ENCODE measurements at regions not wholly inside any gene's neighbourhood (a gene's known extent, or its start where the extent isn't known, plus 50 kb on each side); places are given as distances from the start of the nearest gene placed in this dataset.
"Not testable (repeated sequence)": the region's sequence is repeated elsewhere in the genome, so short reads cannot be mapped to it uniquely, and the experiment has no call there.

GRCh38 chr2:192394605-192395004 is 199.9 kb upstream of the TMEFF2 start:
- DNase-seq (ENCODE audit: low read depth in 2 of 2): no peak

- DNase-seq (ENCODE audit: low read depth in 2 of 2): no peak
Observed at GRCh38 chr2:192391041-192391440, 196.3 kb upstream of the TMEFF2 start.

- no peak for DNase-seq (ENCODE audit: low read depth in 2 of 2)
Observed at GRCh38 chr2:192390401-192390800, 195.7 kb upstream of the TMEFF2 start.

GRCh38 chr2:192384191-192384590 is 189.5 kb upstream of the TMEFF2 start:
- DNase-seq (ENCODE audit: low read depth in 2 of 2): not testable (repeated sequence)

GRCh38 chr2:192381082-192381481 is 186.3 kb upstream of the TMEFF2 start:
- DNase-seq (ENCODE audit: low read depth in 2 of 2): no peak

- no peak for DNase-seq (ENCODE audit: low read depth in 2 of 2)
Observed at GRCh38 chr2:192379736-192380135, 185.0 kb upstream of the TMEFF2 start.

- DNase-seq (ENCODE audit: low read depth in 2 of 2): no peak
Observed at GRCh38 chr2:192377173-192377572, 182.4 kb upstream of the TMEFF2 start.

- no peak for DNase-seq (ENCODE audit: low read depth in 2 of 2)
Observed at GRCh38 chr2:192373754-192374153, 179.0 kb upstream of the TMEFF2 start.

- no peak for DNase-seq (ENCODE audit: low read depth in 2 of 2)
Observed at GRCh38 chr2:192373221-192373620, 178.5 kb upstream of the TMEFF2 start.

GRCh38 chr2:192369969-192370368 is 175.2 kb upstream of the TMEFF2 start:
- DNase-seq (ENCODE audit: low read depth in 2 of 2): no peak

GRCh38 chr2:192357217-192357616 is 162.5 kb upstream of the TMEFF2 start:
- no peak for DNase-seq (ENCODE audit: low read depth in 2 of 2)

GRCh38 chr2:192354512-192355244 is 159.9 kb upstream of the TMEFF2 start:
- no peak for DNase-seq (ENCODE audit: low read depth in 2 of 2)

- no peak for DNase-seq (ENCODE audit: low read depth in 2 of 2)
Observed at GRCh38 chr2:192347542-192347941, 152.8 kb upstream of the TMEFF2 start.

GRCh38 chr2:192345287-192345686 is 150.6 kb upstream of the TMEFF2 start:
- no peak for DNase-seq (ENCODE audit: low read depth in 2 of 2)

- no peak for DNase-seq (ENCODE audit: low read depth in 2 of 2)
Observed at GRCh38 chr2:192333642-192334041, 138.9 kb upstream of the TMEFF2 start.

GRCh38 chr2:192328297-192328696 is 133.6 kb upstream of the TMEFF2 start:
- DNase-seq (ENCODE audit: low read depth in 2 of 2): no peak

- no peak for DNase-seq (ENCODE audit: low read depth in 2 of 2)
Observed at GRCh38 chr2:192327576-192327975, 132.8 kb upstream of the TMEFF2 start.

- DNase-seq (ENCODE audit: low read depth in 2 of 2): no peak
Observed at GRCh38 chr2:192315543-192315942, 120.8 kb upstream of the TMEFF2 start.

GRCh38 chr2:192314800-192315481 is 120.2 kb upstream of the TMEFF2 start:
- no peak for DNase-seq (ENCODE audit: low read depth in 2 of 2)

GRCh38 chr2:192313773-192314172 is 119.0 kb upstream of the TMEFF2 start:
- no peak for DNase-seq (ENCODE audit: low read depth in 2 of 2)

- no peak for DNase-seq (ENCODE audit: low read depth in 2 of 2)
Observed at GRCh38 chr2:192311701-192312460, 117.1 kb upstream of the TMEFF2 start.

- DNase-seq (ENCODE audit: low read depth in 2 of 2): no peak
Observed at GRCh38 chr2:192307530-192307929, 112.8 kb upstream of the TMEFF2 start.

- DNase-seq (ENCODE audit: low read depth in 2 of 2): no peak
Observed at GRCh38 chr2:192298664-192299063, 103.9 kb upstream of the TMEFF2 start.

Measured in stimulated activated CD8-positive, alpha-beta memory T cell treated with anti-CD3 and anti-CD28 coated beads, Interleukin-2, amount 100 ng/mL, for 1 hour (primary cell).